NT2/D1 (cell line): ENCODE measurements at regions not wholly inside any gene's neighbourhood (a gene's known extent, or its start where the extent isn't known, plus 50 kb on each side); places are given as distances from the start of the nearest gene placed in this dataset.

ENCODE experiments used
- DNase-seq: peaks from one replicate; pipeline ENCODE4 v3.0.0-alpha.2; 2011; ENCODE audit warnings: low read depth, low spot score
- H3K27me3 ChIP-seq: 2 replicates; pipeline ENCODE4 v1.6.0; 2011; ENCODE audit warnings: mild to moderate bottlenecking; ENCODE audit not compliant: insufficient read length, insufficient read depth
- H3K36me3 ChIP-seq: 2 replicates; pipeline ENCODE4 v1.6.1; 2011; ENCODE audit warnings: mild to moderate bottlenecking, low read length, mixed read lengths; ENCODE audit not compliant: insufficient read depth, insufficient read length
- H3K4me1 ChIP-seq: 2 replicates; pipeline ENCODE4 v1.5.1; 2011; ENCODE audit not compliant: insufficient read depth, insufficient read length
- H3K4me3 ChIP-seq: 2 replicates; pipeline ENCODE4 v1.5.1; 2011; ENCODE audit warnings: low read depth; ENCODE audit not compliant: insufficient read length
- H3K9ac ChIP-seq: 2 replicates; pipeline ENCODE4 v1.6.0; 2011; ENCODE audit warnings: low read depth; ENCODE audit not compliant: insufficient read length
- H3K9me3 ChIP-seq: 2 replicates; pipeline ENCODE4 v1.5.1; 2011; ENCODE audit warnings: mild to moderate bottlenecking, low read length; ENCODE audit not compliant: insufficient read depth
- SUZ12 ChIP-seq: IDR thresholded peaks from 2 replicates; pipeline ENCODE4 v1.6.1; 2011; ENCODE audit not compliant: insufficient read length, insufficient read depth; ENCODE audit errors: extremely low read depth
- YY1 ChIP-seq: IDR thresholded peaks from 2 replicates; pipeline ENCODE4 v1.6.1; 2011; ENCODE audit not compliant: insufficient read length, insufficient read depth
- ZNF274 ChIP-seq: IDR thresholded peaks from 2 replicates; pipeline ENCODE4 v1.6.1; 2011; ENCODE audit warnings: mild to moderate bottlenecking, low read depth, low read length

GRCh38 chr1:2857521-2857920 lies 56.0 kb upstream of the TTC34 start:
- H3K4me3 ChIP-seq: no peak overlapping the region
- H3K27me3 ChIP-seq: no peaks in the 10 kb centered on the region
- no peak for DNase-seq
- TF ChIP-seq ZNF274 (no peak), YY1 (no peak), SUZ12 (no peak)
- H3K4me1 ChIP-seq: no peaks in the 10 kb centered on the region
- no peaks in the 10 kb centered on the region for H3K36me3 ChIP-seq
- no peaks in the 10 kb centered on the region for H3K9me3 ChIP-seq
- H3K9ac ChIP-seq: no peak overlapping the region

- DNase-seq: no peak
- no peak overlapping the region for H3K9ac ChIP-seq
- no peaks in the 10 kb centered on the region for H3K27me3 ChIP-seq
- no peak for TF ChIP-seq SUZ12
- TF ChIP-seq ZNF274: no peak
- no peak for TF ChIP-seq YY1
- H3K9me3 ChIP-seq: no peaks in the 10 kb centered on the region
- no peaks in the 10 kb centered on the region for H3K4me1 ChIP-seq
- no peak overlapping the region for H3K4me3 ChIP-seq
- H3K36me3 ChIP-seq: no peaks in the 10 kb centered on the region
These were observed 57.2 kb upstream of the TTC34 start for GRCh38 chr1:2858676-2859075.

- H3K9me3 ChIP-seq: no peaks in the 10 kb centered on the region
- no peaks in the 10 kb centered on the region for H3K36me3 ChIP-seq
- no peak overlapping the region for H3K4me3 ChIP-seq
- TF ChIP-seq YY1 (no peak), ZNF274 (no peak), SUZ12 (no peak)
- no peaks in the 10 kb centered on the region for H3K4me1 ChIP-seq
- H3K9ac ChIP-seq: no peak overlapping the region
- no peaks in the 10 kb centered on the region for H3K27me3 ChIP-seq
- DNase-seq: no peak
These were observed 57.9 kb upstream of the TTC34 start for GRCh38 chr1:2859219-2859880.

- TF ChIP-seq ZNF274 (no peak), SUZ12 (no peak)
- Histone ChIP-seq H3K36me3 (no peaks in the 10 kb centered on the region), H3K9ac (no peak overlapping the region), H3K9me3 (no peaks in the 10 kb centered on the region), H3K4me3 (no peak overlapping the region), H3K4me1 (no peaks in the 10 kb centered on the region), H3K27me3 (no peaks in the 10 kb centered on the region)
- no peak for DNase-seq
These were observed 58.5 kb upstream of the TTC34 start for GRCh38 chr1:2859881-2860430.

GRCh38 chr1:2860476-2861142 lies 59.1 kb upstream of the TTC34 start:
- TF ChIP-seq ZNF274: no peak
- no peak for TF ChIP-seq YY1
- no peak for TF ChIP-seq SUZ12
- Histone ChIP-seq H3K9me3 (no peaks in the 10 kb centered on the region), H3K9ac (no peak overlapping the region), H3K4me3 (no peak overlapping the region), H3K36me3 (no peaks in the 10 kb centered on the region), H3K4me1 (no peaks in the 10 kb centered on the region), H3K27me3 (no peaks in the 10 kb centered on the region)
- no peak for DNase-seq

GRCh38 chr1:2861143-2861987 lies 59.9 kb upstream of the TTC34 start:
- no peaks in the 10 kb centered on the region for H3K9me3 ChIP-seq

More at GRCh38 chr1:2861143-2861987, 59.9 kb upstream of the TTC34 start:
- Histone ChIP-seq H3K4me3 (no peak overlapping the region), H3K27me3 (no peaks in the 10 kb centered on the region), H3K9ac (no peak overlapping the region), H3K4me1 (no peaks in the 10 kb centered on the region), H3K36me3 (no peaks in the 10 kb centered on the region)
- TF ChIP-seq ZNF274: no peak
- DNase-seq: no peak
